K562 (cell line): ENCODE measurements at regions not wholly inside any gene's neighbourhood (a gene's known extent, or its start where the extent isn't known, plus 50 kb on each side); places are given as distances from the start of the nearest gene placed in this dataset.

Experiments
- ATAC-seq: fragments of 200-7000 bp; cut with Tn5 transposase; 3 replicates; pipeline ENCODE4 v1.9.1; 2020; ENCODE audit warnings: moderate library complexity
- BruUV-seq: library from RNA; stranded (reverse); fragments of 400-500 nt; replicated peaks from 2 replicates; lab custom pipeline; 2021; lab: Mats Ljungman, UMichigan
- CTCF ChIA-PET: fragments of 300-600 bp; formaldehyde crosslinking; extraction: SDS; loops from one replicate; lab custom pipeline; 2021; ENCODE audit warnings: low intra/inter-chr PET ratio; lab: Yijun Ruan, JAX
- POLR2A ChIA-PET: fragments of 300-600, 350-650 bp; sonication (Branson Sonifier 250); formaldehyde crosslinking; extraction: SDS; loops from one replicate; lab custom pipeline; 2021; ENCODE audit warnings: antibody characterized with exemption, inconsistent platforms; lab: Yijun Ruan, JAX
- DNase-seq, 4 experiments: peaks; one replicate each; pipeline versions ENCODE4 v3.0.0 to v3.0.0-alpha.2; 2011 to 2018; ENCODE audit warnings: low spot score in 3 of 4, mixed read lengths in 3 of 4; ENCODE audit errors: extremely low read depth in 1 of 4
- FAIRE-seq: peaks from 2 replicates; lab custom pipeline; 2011; peaks lifted over from hg19 to GRCh38; lab: Jason Lieb, UNC
- H2AFZ ChIP-seq: 2 replicates; pipeline ENCODE4 v1.6.0; 2011; ENCODE audit warnings: low read depth, low read length, control low read depth, inconsistent platforms
- H3K27ac ChIP-seq: fragments of 200-600 bp; 3 replicates; pipeline ENCODE4 v1.8.0; 2011; ENCODE audit warnings: low read depth, mild to moderate bottlenecking, control low read depth, inconsistent platforms, low read length, moderate library complexity, mixed read lengths; ENCODE audit errors: extremely low read depth
- H3K27me3 ChIP-seq, 2 experiments: fragments of 300-600 bp in 1 of 2; 2 replicates in 1 of 2; 3 replicates in 1 of 2; pipeline versions ENCODE4 v1.6.0 to v1.8.0; 2011; ENCODE audit warnings: inconsistent platforms in 2 of 2, low read length in 2 of 2, mild to moderate bottlenecking in 1 of 2, mixed read lengths in 1 of 2, moderate library complexity in 1 of 2; ENCODE audit not compliant: control insufficient read depth in 2 of 2, insufficient read depth in 2 of 2
- H3K36me3 ChIP-seq: fragments of 300-600 bp; 3 replicates; pipeline ENCODE4 v1.8.0; 2011; ENCODE audit warnings: mild to moderate bottlenecking, low read length, inconsistent platforms; ENCODE audit not compliant: control insufficient read depth, insufficient read depth
- H3K4me1 ChIP-seq, 2 experiments: fragments of 200-600 bp in 1 of 2; replicated peaks in 1 of 2; 2 replicates in 1 of 2; 3 replicates in 1 of 2; pipeline versions ENCODE4 v1.5.1 to v1.8.0; 2011; ENCODE audit warnings: inconsistent platforms in 2 of 2, low read length in 2 of 2, mild to moderate bottlenecking in 1 of 2, mixed read lengths in 1 of 2, moderate library complexity in 1 of 2; ENCODE audit not compliant: control insufficient read depth in 2 of 2, insufficient read depth in 2 of 2
- H3K4me2 ChIP-seq: 2 replicates; pipeline ENCODE4 v1.6.1; 2011; ENCODE audit warnings: low read length, control low read depth, inconsistent platforms, mixed read lengths; ENCODE audit not compliant: insufficient read depth
- H3K4me3 ChIP-seq: fragments of 200-600 bp; sonication (generic), shearing (Covaris generic); 2 replicates; pipeline ENCODE4 v1.5.1; 2016; ENCODE audit warnings: control low read depth, inconsistent platforms
- H3K79me2 ChIP-seq: fragments of 200-600 bp; 3 replicates; pipeline ENCODE4 v1.8.0; 2011; ENCODE audit warnings: low read length, inconsistent platforms; ENCODE audit not compliant: control insufficient read depth, insufficient read depth
- H3K9ac ChIP-seq, 2 experiments: 2 replicates each; pipeline versions ENCODE4 v1.6.0 to v1.6.1; 2011; ENCODE audit warnings: low read depth in 2 of 2, low read length in 2 of 2, control low read depth in 1 of 2, inconsistent platforms in 1 of 2, mild to moderate bottlenecking in 1 of 2, mixed read lengths in 1 of 2; ENCODE audit not compliant: insufficient read depth in 1 of 2
- H3K9me1 ChIP-seq: one replicate; pipeline ENCODE4 v1.6.0; 2011; ENCODE audit warnings: inconsistent platforms, mild to moderate bottlenecking, low read length, moderate library complexity; ENCODE audit not compliant: control insufficient read depth, insufficient read depth
- H3K9me3 ChIP-seq: replicated peaks from 2 replicates; pipeline ENCODE4 v1.5.1; 2011; ENCODE audit warnings: low read depth, low read length, inconsistent platforms; ENCODE audit not compliant: control insufficient read depth, insufficient read depth
- H4K20me1 ChIP-seq: replicated peaks from 2 replicates; pipeline ENCODE4 v1.6.1; 2011; ENCODE audit warnings: low read length, inconsistent platforms, mixed read lengths; ENCODE audit not compliant: control insufficient read depth, insufficient read depth
- MYBL2 ChIP-seq, 2 experiments: fragments of 450-650 bp in 1 of 2; sonication (generic) in 1 of 2; formaldehyde crosslinking in 1 of 2; IDR thresholded peaks; 2 replicates each; pipeline versions ENCODE4 v1.6.1 to v1.8.1; 2017 to 2022; ENCODE audit warnings: borderline replicate concordance in 1 of 2, inconsistent platforms in 1 of 2, low read depth in 1 of 2, mild to moderate bottlenecking in 1 of 2, missing genetic modification reagents in 1 of 2, moderate library complexity in 1 of 2
- SPI1 ChIP-seq: IDR thresholded peaks from 2 replicates; pipeline ENCODE4 v1.6.1; 2011; ENCODE audit warnings: low read depth, low read length, control low read depth, borderline replicate concordance
- WGBS: fragments of 100-300 bp; shearing (Covaris generic); methylation state at CpG from one replicate; pipeline ENCODE4 v1.1.6; 2016; ENCODE audit warnings: low coverage, mixed read lengths; ENCODE audit not compliant: insufficient coverage; ENCODE audit errors: missing lambda C conversion rate; 5-methylcytosine and 5-hydroxymethylcytosine counted together
- in situ Hi-C: fragments of 300-500 bp; cut with MboI; formaldehyde crosslinking; loops from 4 replicates; pipeline ENCODE4 v1.15.0; 2018; ENCODE audit warnings: inconsistent platforms, mixed read lengths
- intact Hi-C: fragments of 100-400 bp; cut with micrococcal nuclease; formaldehyde crosslinking; loops from 2 replicates; pipeline ENCODE4 v1.14.2; 2022
- TF ChIP-seq, protein P1 (sequence below): fragments of 450-650 bp; IDR thresholded peaks from 2 replicates; pipeline ENCODE4 v1.6.1; 2016; ENCODE audit warnings: low read depth, mild to moderate bottlenecking, moderate library complexity
- TF ChIP-seq, protein P2 (sequence below): fragments of 250-450 bp; sonication (Bioruptor Pico); IDR thresholded peaks from 2 replicates; pipeline ENCODE4 v1.5.0; 2021; ENCODE audit warnings: mild to moderate bottlenecking, borderline replicate concordance
- TF ChIP-seq, protein P3 (sequence below): fragments of 450-650 bp; IDR thresholded peaks from 2 replicates; pipeline ENCODE4 v1.6.1; 2018; ENCODE audit warnings: mild to moderate bottlenecking, low read depth; ENCODE audit not compliant: partially characterized antibody
- TF ChIP-seq, protein P4 (sequence below): fragments of 450-650 bp; IDR thresholded peaks from 2 replicates; pipeline ENCODE4 v1.6.1; 2018; ENCODE audit not compliant: partially characterized antibody
- TF ChIP-seq, protein P5 (sequence below), 2 experiments: fragments of 450-650 bp; IDR thresholded peaks; 2 replicates each; pipeline ENCODE4 v1.6.1; 2018; ENCODE audit warnings: mild to moderate bottlenecking in 2 of 2, low read depth in 1 of 2; ENCODE audit not compliant: partially characterized antibody in 2 of 2

DNA sequence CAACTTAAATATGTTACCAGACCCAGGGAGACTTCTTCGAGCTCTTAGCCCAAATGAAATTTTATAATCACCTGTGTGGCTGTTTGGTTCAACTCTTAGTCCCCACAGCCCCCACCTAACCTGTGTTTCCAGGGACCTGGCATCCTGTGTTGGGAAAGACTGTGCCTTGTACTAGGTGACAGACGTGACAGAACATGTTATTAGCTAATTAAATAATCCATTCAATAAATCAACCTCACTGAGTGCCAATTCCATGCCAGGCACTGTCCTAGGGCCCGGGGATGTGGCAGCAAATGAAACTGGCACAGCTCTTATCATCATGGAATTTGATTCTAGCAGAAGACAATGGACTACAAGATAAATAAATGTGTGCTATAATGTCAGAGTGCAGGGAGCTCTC lies 431.9 kb downstream of the MIAT start:
- FAIRE-seq, result no peak
- DNase-seq, result no peak

More for the DNA sequence above, 431.9 kb downstream of the MIAT start:
- no peaks in the 10 kb centered on the region for H3K9me1 ChIP-seq
- no peaks in the 10 kb centered on the region for H3K79me2 ChIP-seq
- TF ChIP-seq, protein P1, sequence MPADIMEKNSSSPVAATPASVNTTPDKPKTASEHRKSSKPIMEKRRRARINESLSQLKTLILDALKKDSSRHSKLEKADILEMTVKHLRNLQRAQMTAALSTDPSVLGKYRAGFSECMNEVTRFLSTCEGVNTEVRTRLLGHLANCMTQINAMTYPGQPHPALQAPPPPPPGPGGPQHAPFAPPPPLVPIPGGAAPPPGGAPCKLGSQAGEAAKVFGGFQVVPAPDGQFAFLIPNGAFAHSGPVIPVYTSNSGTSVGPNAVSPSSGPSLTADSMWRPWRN, result no peak
- TF ChIP-seq, protein P2, sequence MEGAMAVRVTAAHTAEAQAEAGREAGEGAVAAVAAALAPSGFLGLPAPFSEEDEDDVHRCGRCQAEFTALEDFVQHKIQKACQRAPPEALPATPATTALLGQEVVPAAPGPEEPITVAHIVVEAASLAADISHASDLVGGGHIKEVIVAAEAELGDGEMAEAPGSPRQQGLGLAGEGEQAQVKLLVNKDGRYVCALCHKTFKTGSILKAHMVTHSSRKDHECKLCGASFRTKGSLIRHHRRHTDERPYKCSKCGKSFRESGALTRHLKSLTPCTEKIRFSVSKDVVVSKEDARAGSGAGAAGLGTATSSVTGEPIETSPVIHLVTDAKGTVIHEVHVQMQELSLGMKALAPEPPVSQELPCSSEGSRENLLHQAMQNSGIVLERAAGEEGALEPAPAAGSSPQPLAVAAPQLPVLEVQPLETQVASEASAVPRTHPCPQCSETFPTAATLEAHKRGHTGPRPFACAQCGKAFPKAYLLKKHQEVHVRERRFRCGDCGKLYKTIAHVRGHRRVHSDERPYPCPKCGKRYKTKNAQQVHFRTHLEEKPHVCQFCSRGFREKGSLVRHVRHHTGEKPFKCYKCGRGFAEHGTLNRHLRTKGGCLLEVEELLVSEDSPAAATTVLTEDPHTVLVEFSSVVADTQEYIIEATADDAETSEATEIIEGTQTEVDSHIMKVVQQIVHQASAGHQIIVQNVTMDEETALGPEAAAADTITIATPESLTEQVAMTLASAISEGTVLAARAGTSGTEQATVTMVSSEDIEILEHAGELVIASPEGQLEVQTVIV (CRISPR knock-in tag), result no peak
- TF ChIP-seq, protein P3, sequence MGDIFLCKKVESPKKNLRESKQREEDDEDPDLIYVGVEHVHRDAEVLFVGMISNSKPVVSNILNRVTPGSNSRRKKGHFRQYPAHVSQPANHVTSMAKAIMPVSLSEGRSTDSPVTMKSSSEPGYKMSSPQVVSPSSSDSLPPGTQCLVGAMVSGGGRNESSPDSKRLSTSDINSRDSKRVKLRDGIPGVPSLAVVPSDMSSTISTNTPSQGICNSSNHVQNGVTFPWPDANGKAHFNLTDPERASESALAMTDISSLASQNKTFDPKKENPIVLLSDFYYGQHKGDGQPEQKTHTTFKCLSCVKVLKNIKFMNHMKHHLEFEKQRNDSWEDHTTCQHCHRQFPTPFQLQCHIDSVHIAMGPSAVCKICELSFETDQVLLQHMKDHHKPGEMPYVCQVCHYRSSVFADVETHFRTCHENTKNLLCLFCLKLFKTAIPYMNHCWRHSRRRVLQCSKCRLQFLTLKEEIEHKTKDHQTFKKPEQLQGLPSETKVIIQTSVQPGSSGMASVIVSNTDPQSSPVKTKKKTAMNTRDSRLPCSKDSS, result no peak
- TF ChIP-seq MYBL2 (IDR thresholded peaks at IDR 0.05; ENCODE audit: low read depth) (no peak), MYBL2 (CRISPR knock-in tag; IDR thresholded peaks at IDR 0.05; ENCODE audit: borderline replicate concordance) (no peak), SPI1 (no peak)
- TF ChIP-seq, protein P4, sequence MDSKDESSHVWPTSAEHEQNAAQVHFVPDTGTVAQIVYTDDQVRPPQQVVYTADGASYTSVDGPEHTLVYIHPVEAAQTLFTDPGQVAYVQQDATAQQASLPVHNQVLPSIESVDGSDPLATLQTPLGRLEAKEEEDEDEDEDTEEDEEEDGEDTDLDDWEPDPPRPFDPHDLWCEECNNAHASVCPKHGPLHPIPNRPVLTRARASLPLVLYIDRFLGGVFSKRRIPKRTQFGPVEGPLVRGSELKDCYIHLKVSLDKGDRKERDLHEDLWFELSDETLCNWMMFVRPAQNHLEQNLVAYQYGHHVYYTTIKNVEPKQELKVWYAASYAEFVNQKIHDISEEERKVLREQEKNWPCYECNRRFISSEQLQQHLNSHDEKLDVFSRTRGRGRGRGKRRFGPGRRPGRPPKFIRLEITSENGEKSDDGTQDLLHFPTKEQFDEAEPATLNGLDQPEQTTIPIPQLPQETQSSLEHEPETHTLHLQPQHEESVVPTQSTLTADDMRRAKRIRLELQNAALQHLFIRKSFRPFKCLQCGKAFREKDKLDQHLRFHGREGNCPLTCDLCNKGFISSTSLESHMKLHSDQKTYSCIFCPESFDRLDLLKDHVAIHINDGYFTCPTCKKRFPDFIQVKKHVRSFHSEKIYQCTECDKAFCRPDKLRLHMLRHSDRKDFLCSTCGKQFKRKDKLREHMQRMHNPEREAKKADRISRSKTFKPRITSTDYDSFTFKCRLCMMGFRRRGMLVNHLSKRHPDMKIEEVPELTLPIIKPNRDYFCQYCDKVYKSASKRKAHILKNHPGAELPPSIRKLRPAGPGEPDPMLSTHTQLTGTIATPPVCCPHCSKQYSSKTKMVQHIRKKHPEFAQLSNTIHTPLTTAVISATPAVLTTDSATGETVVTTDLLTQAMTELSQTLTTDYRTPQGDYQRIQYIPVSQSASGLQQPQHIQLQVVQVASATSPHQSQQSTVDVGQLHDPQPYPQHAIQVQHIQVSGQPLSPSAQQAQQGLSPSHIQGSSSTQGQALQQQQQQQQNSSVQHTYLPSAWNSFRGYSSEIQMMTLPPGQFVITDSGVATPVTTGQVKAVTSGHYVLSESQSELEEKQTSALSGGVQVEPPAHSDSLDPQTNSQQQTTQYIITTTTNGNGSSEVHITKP, result no peak
- TF ChIP-seq, protein P5, sequence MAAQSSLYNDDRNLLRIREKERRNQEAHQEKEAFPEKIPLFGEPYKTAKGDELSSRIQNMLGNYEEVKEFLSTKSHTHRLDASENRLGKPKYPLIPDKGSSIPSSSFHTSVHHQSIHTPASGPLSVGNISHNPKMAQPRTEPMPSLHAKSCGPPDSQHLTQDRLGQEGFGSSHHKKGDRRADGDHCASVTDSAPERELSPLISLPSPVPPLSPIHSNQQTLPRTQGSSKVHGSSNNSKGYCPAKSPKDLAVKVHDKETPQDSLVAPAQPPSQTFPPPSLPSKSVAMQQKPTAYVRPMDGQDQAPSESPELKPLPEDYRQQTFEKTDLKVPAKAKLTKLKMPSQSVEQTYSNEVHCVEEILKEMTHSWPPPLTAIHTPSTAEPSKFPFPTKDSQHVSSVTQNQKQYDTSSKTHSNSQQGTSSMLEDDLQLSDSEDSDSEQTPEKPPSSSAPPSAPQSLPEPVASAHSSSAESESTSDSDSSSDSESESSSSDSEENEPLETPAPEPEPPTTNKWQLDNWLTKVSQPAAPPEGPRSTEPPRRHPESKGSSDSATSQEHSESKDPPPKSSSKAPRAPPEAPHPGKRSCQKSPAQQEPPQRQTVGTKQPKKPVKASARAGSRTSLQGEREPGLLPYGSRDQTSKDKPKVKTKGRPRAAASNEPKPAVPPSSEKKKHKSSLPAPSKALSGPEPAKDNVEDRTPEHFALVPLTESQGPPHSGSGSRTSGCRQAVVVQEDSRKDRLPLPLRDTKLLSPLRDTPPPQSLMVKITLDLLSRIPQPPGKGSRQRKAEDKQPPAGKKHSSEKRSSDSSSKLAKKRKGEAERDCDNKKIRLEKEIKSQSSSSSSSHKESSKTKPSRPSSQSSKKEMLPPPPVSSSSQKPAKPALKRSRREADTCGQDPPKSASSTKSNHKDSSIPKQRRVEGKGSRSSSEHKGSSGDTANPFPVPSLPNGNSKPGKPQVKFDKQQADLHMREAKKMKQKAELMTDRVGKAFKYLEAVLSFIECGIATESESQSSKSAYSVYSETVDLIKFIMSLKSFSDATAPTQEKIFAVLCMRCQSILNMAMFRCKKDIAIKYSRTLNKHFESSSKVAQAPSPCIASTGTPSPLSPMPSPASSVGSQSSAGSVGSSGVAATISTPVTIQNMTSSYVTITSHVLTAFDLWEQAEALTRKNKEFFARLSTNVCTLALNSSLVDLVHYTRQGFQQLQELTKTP (IDR thresholded peaks at IDR 0.05; ENCODE audit: low read depth in 1 of 2, partially characterized antibody in 2 of 2), result no peak
- H3K27me3 ChIP-seq, result no peaks in the 10 kb centered on the region; a peak in 1 of 5 replicates
- H3K27ac ChIP-seq, result no peak overlapping the region
- WGBS, result 0% methylated on average over 3 of the region's 3 CpGs
- POLR2A ChIA-PET, result interaction anchor here (0.7 kb wide), 1 partner anchor 315 kb away, joined by 3 read pairs; no protein-coding TSS in a partner anchor
- H4K20me1 ChIP-seq, result no peaks in the 10 kb centered on the region
- H3K4me1 ChIP-seq, result no peaks in the 10 kb centered on the region
- in situ Hi-C loops (no loop called here), intact Hi-C loops (no loop called here)
- H3K9me3 ChIP-seq, result no peaks in the 10 kb centered on the region; the same call in 1 of the 2 replicates
- ATAC-seq, result no peak
- no peaks in the 10 kb centered on the region for H3K36me3 ChIP-seq
- no peak overlapping the region for H3K4me2 ChIP-seq
- H3K9ac ChIP-seq, result no peak overlapping the region
- H3K4me3 ChIP-seq, result no peak overlapping the region
- no TSS peak for BruUV-seq
- no peak overlapping the region for H2AFZ ChIP-seq
- CTCF ChIA-PET, result no interaction called here
